ENCODE measurements at regions not wholly inside any gene's neighbourhood (a gene's known extent, or its start where the extent isn't known, plus 50 kb on each side); places are given as distances from the start of the nearest gene placed in this dataset.

DNA sequence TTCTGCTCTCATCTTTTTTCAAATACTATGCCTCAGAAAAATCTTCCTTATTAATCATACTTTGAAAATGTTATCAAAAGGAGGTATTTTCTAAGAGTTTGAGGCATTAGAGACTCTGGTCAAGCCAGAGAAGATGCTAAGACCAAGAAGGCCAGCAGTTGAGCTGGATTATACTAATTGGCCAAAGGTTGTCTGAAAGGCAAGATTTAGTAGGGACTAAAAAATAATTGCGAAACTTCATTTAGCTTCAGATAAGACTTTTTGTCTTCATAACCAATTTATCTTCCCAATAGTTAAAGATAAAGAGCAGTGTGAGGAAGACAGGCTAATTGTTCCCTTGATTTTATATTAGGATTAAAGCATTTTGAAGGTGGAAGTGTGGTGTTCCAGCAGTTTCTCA, 1412.4 kb upstream of the PCDH7 start:
- TF ChIP-seq, protein P1, sequence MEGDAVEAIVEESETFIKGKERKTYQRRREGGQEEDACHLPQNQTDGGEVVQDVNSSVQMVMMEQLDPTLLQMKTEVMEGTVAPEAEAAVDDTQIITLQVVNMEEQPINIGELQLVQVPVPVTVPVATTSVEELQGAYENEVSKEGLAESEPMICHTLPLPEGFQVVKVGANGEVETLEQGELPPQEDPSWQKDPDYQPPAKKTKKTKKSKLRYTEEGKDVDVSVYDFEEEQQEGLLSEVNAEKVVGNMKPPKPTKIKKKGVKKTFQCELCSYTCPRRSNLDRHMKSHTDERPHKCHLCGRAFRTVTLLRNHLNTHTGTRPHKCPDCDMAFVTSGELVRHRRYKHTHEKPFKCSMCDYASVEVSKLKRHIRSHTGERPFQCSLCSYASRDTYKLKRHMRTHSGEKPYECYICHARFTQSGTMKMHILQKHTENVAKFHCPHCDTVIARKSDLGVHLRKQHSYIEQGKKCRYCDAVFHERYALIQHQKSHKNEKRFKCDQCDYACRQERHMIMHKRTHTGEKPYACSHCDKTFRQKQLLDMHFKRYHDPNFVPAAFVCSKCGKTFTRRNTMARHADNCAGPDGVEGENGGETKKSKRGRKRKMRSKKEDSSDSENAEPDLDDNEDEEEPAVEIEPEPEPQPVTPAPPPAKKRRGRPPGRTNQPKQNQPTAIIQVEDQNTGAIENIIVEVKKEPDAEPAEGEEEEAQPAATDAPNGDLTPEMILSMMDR (IDR thresholded peaks at IDR 0.05): no peak
- no peak for TF ChIP-seq POLR2A (IDR thresholded peaks at IDR 0.05)
